ENCODE measurements at regions not wholly inside any gene's neighbourhood (a gene's known extent, or its start where the extent isn't known, plus 50 kb on each side); places are given as distances from the start of the nearest gene placed in this dataset.
A peak's percentile ranks its signal among the peaks of the same experiment; 100 is the strongest.
"Not testable (repeated sequence)": the region's sequence is repeated elsewhere in the genome, so short reads cannot be mapped to it uniquely, and the experiment has no call there.

DNA sequence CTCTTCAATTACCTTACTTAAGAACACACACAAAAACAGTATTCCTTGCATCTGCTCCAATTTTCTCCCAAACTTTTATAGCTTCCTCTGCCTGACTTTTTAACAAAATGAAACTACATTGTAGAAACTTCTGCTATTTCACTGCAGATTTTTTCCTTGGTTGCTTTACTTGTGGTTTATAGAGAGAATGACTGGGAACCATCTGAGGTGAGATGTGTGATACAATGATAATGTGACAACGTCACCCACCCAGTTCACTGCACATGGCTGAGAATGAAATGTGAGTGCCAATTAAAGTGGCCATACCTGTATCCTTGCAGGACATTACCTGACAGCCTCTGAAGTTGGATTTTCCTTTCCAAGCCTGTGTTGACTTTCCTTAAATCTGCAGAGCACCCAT lies 258.4 kb downstream of the CD83 start:
- DNase-seq = no peak

DNA sequence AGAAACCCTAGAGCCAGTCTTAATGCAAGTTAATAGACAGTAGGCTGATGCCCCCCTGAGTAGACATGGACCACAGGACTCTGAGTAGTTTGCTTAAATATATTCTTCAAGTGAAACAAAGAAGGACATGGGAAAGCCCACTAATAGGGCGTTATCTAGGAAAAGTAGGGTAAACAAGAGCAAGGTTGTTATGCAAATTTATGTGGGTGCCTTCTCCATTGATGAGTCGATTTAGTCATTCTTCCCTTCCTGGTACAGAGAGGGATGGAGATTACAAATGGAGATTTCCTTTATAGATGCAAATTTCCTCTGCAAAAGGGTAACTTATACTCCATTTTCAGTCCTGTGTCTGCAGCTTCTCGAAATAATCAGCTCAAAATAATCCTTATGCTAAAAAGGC lies 262.0 kb downstream of the CD83 start:
- DNase-seq = no peak

DNA sequence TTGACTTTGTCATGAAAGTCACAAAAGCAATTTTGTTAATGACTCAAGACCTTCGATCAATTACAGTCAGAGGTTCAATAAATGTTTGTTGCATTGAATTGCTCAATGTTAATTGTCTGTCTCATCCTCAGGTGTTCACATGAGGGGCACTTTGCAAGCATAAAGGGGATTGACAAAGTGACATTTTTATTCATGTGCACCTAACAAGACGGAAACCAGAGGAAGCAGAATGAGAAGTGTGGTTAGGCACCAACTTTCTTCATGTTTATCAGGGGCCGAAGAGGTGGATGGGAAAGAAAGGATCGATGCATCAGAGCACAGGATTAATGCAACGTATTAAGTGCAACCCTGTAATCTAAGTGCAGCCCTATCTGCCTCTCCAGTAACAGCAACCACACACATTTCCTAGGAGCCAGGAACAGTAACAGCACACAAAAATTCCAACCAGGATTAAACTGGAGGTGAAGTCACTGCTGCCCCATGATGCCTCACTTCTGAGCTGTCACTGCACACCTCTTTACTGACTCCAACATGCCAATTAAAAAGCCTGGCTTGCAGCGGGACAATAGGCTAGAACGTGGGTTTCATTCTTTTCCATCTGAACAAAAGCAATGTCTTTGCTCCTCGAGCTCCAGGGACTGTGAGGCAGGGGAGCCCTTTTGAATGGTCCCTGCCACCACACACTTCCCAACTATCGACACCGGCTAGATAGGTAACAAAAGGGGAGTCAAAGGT lies 262.7 kb downstream of the CD83 start:
- no peak for DNase-seq

DNA sequence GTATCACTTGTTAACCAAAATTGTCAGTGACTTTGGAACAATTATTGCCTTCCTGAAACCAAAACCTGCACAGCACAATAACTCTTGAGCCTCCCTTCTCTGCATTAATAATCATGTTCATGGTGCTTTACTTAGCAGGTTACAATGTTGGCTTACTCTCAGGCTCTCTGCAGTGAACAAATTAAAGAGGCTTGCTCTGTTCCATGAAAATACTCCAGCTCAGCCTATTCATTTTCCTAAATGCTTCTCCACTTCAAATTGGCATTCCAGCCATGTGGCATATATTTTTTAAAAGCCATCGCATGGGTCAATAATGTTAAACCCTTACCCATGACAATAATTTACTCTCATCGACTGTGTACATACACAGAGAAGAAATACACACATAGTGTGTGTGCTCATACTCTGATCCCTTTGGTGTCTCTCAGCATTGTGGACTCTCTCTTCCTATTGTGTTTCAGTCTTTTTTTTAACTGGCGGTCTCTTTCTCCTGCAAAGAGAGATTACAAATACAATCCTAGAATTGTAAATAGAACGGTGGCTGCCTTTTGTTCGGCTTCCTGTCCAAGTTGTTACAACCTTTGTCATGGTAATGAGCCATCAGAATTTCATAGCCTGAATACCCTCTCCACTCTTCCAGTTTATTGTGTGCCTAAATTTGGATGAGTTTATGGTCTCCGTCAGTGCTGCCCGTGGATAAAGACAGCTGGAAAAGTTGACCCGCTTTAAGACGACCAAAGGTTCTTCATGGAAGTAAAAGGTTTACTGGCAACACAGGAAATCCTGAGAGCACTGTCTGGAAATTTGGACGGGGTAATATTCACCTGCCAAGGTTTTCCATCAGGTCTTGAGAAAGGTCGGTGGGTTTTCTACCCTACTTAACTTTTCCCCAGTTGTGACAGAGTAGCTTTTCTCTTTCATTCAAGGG lies 263.6 kb downstream of the CD83 start:
- peak; percentile 31 for DNase-seq

DNA sequence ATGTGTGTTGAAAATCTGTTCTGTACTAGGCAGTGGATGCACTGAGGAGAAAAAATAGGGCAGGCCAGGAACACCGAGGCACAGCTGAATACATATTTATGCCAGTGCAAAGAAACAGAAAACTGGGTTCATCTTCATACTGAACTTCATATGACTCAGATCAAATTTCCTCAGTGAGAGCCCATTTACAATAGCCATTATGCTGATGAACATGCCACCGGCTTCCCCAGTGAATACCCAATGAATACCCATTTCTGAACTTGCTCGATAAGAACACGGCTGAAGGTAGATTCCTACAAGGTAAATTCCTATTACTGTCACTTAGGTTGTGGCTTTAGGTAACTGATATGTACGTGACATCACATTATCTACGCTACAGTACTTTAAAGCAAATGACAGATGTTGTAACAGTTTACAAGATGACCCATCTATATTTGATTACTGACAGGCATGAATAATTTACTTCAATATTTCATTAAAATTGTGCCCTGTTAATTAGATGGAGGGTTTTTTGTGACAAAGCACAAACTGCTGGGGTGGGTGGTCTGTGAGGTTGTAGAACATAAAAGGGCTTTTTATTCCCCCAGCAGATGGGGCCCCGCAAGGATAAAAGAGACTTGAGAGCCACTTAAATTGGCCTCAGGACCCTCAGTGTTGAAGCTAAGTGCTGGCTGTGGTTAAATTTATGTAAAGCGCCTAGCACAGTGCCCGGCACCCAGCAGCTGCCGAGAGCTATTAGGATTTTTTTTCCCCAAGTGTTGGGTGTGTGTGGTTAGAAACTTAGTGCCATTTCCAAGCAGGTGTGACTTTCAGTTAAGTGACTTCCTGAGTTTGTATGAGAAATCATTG lies 264.5 kb downstream of the CD83 start:
- no peak for DNase-seq

DNA sequence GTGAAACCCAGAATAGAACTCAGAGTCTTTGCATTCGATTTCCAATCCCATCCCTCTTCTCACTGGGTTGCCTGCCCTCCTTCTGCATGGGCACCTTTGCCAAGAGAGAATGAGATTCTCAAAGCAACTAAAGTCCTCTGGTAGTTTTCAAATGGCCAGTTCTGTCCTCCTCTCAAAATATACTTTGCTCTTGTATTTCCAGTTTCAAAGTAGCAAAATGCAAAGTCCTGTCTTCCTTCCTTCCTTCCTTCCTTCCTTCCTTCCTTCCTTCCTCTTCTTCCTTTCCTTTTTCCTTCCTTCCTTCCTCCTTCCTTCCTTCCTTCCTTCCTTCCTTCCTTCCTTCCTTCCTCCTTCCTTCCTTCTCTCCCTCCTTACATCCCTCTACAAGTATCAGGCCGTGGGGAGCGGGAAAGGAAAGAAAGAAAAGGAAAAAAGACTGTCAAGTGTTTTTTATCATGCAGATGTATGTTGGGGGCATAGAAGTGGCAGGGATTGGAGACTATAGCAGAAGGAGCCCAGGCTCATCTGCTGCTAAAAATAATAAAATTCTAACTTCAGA lies 265.2 kb downstream of the CD83 start:
- DNase-seq = no peak

DNA sequence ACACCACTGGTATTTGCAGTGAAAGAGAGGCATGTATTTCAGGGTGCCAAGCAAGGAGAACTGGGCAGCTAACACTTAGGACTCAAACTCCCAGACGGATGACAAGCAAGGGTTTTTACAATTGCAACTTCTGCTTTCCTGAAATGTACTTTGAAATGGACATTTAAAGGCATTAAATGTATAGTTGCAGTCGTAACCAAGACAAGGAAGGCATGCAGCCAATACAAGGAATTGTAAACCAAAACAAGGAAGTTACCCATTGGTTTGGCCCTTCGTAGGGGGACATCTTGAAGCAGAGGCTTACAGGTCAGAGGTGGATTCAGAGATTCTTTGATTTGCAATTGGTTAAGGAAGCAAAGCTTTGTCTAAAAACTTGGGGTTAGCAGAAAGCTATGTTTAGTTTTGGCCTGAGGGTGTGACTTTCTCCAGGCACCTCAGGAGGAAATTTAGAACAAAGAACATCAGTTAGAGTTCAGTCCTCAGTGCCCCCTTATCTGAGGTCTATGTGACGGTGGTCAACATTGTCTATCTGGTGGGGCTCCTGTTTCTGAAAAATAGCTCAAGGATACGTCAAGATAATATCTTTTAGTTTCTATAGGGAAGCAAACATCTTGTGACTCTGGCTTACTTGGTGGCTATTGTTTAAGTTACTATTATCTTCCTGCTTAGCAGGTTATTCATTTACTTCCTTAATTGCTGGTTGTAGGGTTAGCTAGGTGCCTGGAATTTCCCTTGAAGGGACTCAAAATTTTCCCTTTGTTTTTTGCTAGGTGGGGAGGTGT lies 266.0 kb downstream of the CD83 start:
- no peak for DNase-seq

DNA sequence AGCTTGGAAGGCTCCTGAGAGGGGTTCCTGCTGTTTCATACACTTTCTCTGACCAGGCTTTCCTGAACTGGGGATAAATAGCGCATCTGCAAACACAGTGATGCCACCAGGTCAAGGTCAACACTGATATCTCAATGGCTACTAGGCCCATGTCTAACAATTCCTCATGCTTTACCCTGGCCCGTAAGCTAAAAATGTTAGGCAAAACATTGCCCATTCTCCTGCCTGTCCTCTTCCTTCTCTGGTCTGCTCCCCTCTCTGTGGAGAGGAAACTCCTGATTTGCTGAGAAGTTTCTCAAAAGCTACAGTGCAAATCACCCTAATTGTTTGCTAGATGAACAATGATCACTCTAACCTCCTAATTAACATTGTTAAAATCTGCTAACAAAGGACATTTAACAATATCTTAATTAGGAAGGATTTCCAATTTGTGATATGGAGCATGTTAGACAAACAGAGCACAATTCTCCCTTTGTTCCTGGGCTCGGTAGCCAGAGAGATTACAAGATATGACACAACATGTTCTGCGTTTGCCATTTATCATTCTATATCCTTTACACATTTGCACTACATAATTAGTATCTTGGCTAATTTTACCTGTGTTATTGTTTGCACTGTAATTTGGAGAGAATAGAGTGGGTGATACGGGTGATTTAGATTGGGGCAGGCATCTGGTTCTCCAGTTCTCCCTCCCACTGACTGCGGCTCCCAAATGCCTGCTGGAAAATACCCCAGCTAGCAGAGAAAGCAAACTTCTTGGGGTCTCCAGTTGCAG lies 266.8 kb downstream of the CD83 start:
- DNase-seq = no peak

DNA sequence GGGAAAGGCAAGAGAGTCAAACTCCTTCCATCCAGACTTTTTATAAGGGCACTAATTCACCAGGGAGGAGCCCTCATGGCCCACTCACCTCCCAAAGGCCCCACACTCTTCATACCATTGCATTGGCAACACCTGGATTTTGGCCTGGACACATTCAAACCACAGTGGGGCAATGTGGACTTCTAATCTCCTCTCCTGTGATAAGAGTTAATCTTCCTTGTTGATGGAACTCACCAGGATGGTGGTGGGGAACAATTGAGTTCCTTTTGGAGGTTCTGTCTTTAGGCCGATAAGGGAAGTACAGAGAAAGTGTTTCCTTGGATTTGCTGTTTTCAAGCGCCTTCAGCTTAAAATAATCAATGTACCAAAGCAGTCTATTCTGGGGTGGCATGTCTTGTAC lies 268.7 kb downstream of the CD83 start:
- DNase-seq = no peak

DNA sequence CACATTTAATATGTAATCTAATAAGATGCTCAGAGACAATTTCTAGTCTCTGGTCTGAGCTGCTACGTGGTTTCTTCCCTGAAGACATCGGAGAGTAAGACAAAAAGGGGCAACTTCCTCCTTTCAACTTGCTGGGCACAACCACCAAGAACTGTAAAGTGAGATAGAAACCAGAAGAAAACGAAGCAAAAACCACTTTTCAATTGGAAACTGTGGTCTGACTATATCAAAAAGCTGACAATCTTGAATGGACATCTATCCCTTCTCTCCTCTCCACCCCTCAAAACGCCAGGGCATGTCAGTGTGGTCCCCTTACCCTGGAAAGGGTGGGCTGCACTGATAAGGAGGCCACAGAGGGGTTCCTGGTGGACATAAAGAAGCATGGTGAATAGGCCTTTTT lies 269.1 kb downstream of the CD83 start:
- no peak for DNase-seq

DNA sequence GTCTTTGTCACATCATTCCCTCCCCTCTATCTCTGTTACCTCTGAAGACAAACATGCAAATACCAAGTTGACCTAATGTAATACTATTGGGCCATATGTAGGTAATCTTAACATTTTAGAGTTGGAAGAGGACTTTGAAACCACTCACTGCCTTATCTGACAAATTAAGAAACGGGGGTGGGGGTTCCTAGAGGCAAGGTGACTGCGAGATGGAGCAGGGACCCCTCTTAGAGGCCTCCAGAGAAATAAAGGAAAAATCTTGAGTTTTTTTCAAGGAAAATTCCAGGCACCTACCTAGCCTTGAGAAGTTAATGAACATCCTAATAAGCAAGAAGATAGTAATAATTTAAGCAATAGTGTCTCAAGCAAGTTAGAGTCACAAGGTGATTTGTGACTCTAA lies 270.8 kb downstream of the CD83 start:
- no peak for DNase-seq

DNA sequence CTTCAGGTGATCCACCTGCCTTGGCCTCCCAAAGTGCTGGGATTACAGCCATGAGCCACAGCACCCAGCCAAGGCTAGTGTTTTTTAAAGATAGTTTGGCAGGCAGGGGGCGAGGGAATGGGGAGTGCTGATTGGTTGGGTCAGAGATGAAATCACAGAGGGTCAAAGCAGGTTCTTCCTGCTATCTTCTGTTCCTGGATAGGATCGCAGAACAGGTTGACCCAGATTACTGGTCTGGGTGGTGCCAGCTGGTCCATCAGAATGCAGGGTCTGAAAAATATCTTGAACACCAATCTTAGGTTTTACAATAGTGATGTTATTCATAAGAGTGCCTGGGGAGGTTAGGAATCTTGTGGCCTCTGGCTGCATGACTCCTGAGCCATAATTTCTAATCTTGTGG lies 272.2 kb downstream of the CD83 start:
- DNase-seq = not testable (repeated sequence)

DNA sequence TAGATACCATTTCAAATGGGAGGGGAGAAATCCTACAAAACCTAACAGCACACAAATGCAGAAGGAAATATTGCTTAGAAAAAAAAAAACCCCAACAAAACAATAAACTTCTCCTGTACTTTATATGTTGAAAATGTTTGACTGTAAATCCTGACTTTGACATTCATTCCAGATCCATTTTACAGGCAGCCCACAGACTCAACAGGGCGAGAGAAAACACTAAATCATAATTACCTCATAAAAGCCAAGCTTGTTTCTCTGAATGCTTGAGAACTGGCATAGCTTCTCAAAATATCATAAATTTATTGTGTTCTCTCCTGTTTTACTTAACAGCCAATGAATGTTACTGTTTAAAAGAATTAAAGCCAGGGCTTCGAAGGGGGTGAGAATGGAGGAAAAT lies 273.2 kb downstream of the CD83 start:
- DNase-seq = no peak

DNA sequence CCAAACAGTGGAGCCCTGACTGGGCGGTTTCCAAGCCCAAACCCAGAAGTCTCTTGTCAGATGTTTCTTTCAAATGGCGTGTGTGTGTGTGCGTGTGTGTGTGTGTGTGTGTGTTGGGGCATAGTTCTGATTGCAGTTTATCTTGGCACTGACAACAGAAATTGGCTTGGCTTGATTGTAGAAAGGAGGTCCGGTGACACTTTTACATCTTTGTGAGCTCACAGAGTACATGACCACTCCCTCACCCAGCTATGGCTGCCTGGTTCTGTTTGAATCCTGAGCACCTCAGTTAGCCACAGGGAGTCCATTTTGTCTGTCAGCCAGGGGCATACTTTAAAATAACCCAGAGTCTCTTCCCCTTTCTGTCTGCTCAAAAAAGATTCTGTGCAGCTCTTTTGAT lies 276.3 kb downstream of the CD83 start:
- no peak for DNase-seq

DNA sequence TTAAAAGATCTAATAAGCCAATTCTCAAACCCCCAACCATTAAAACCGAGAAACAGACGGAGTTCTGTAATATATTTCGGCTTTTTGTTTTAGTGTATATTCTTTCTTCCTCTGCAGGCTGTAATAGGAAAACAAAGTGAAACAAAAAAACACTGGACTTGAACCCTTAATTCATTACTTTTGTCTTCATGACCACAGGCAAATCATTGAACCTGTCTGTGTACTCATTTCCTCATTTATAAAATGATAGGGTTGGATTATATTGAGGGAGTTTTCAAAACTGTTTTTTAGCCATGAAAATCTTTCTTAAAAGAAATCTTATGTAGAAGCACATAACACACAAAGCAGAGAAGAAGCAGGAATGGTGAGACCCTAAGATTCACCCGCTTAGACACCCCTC lies 278.8 kb downstream of the CD83 start:
- no peak for DNase-seq

DNA sequence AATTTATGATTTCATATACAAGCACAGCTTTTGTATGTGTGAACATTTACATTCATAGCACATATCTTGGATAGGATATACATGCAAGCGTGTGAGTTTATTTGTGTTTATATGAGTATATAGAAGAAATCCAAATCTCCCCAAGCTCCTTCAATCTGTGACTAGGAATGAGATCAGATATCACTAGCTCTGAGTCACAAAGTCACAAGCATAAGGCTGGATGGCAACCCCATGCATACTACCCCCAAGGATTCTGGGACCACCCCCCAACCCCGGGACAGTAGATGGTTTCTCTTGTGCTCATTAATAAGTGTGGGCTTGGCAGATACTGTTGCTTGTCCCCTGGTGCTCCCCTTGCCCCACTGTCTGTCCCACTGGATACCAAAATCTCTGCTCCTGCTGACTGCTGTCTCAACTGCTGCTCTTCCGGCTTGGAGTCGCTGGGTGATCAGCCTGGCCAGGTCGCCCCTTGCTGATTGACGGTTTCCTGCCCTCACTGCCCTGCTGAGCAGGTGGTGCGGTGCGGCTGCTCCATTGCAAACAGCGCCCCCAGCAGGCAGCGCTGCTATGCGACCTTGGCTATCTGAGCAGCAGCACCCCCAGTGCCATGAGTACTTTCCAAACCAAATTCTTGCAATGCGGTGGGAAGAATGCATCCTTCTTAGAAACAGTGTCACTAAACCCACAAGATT lies 279.4 kb downstream of the CD83 start:
- no peak for DNase-seq

DNA sequence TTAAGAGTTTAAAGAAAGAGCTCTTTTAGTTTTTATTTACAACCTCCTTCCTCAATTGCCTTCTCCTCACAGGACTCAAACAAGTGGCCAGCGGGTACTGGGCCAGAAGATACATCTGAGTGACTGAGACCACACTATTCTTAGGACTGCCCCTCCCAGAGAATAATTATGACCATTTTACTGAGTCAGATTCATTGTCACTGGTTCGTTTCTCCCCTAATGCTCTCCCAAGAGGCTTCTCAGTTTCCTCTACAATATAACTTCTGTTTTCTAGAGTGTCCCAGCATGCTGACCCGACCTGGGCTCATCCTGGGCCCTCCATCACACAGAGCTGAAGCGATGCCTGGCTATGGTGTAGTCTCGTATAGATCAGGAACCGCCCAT lies 279.9 kb downstream of the CD83 start:
- no peak for DNase-seq

DNA sequence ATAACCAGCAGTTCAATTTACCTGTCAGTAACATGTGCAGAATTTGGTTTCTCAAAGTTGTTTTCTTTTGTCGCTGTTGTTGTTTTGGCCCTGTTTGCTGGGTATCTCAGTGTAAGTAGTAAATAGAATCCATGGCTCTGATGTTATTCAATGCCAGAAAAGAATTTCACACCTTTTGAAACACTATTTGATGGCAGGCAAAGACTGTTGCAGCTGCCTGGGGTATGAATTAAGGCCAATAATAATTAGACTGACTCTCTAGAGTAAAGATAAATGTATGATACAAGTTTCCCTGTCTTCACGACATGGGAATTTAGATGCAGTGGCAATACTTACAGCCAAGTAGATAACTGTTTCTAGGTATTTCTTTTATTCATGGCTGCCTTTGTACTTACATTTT lies 281.4 kb downstream of the CD83 start:
- DNase-seq = no peak

DNA sequence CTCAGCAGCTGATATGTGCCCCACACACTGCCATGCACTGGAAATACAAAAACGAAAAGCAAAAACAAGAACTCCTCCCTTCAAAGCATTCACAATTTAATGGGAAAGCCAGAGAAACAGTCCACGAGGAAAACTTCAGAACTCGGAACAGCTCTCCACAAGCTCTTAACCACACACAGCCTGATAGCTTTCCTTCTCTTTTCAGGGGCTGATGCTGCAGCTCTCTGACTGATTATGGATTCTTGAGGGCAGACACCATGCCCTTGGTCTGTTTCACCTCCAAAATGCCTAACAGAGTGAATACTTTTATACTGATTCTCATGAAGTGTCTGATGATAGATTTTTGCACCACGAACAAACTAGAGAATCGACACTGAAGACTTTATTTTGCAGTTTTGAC lies 282.1 kb downstream of the CD83 start:
- no peak for DNase-seq

DNA sequence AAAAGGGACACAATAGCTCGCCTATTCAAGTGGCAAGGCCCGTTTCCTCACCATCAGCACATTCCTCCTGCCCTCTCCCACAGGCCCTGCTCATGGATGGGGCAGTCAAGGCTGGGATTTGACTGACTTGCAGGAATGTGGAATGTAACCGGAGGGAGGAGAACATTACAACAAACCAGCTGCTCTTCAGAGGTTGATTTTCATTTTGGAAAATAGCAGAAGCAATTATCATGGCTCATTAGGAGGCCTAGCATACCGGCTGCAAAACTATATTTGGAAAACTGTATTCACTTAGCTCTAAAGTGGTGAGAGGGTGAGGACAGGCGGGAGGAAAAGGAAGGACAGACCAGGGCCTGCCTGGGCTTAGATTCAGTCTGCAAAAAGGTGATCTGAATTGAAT lies 283.7 kb downstream of the CD83 start:
- DNase-seq = no peak
